ENCODE measurements at regions not wholly inside any gene's neighbourhood (a gene's known extent, or its start where the extent isn't known, plus 50 kb on each side); places are given as distances from the start of the nearest gene placed in this dataset.

- Histone ChIP-seq H3K27ac (no peak overlapping the region), H3K27me3 (no peaks in the 10 kb centered on the region), H3K9me3 (no peaks in the 10 kb centered on the region), H3K4me3 (no peak overlapping the region), H3K36me3 (no peaks in the 10 kb centered on the region), H3K4me1 (no peaks in the 10 kb centered on the region)
- intact Hi-C loops (cut with DNase I), result no loop called here
- DNase-seq (ENCODE audit: low spot score in 2 of 2), result no peak
- TF ChIP-seq CTCF (IDR thresholded peaks at IDR 0.05), result no peak
Measured at GRCh38 chr5:90191352-90192045, 218.1 kb downstream of the CETN3 start.

DNA sequence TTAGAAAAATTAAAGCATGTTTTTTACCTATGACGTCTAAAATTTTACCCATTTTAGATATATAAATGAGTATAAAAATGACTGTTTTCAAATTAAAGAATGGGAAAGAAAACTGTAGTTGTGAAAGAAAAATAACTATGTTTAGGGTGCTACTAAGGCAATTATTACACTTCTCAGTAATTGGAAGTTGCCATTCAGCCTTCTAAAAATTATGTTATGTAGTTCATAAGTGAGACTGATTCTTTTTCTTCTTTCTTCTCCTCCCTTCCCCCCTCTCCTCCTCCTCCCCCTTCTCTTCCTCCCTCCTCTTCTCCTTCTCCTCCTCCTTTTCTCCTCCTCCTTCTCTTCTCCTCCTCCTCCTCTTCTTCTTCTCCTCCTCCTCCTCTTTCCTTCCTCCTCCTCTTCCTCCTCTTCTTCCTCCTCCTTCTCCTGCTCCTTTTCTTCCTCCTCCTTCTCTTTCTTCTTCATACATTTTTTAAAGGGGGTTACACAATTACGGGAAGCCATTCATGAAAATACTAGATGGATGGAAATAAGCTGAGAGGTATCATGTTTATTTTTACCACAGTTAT is 223.6 kb downstream of the CETN3 start:
- Histone ChIP-seq H3K4me1 (no peaks in the 10 kb centered on the region), H3K36me3 (no peaks in the 10 kb centered on the region), H3K27me3 (no peaks in the 10 kb centered on the region), H3K9me3 (no peaks in the 10 kb centered on the region), H3K27ac (no peak overlapping the region), H3K4me3 (no peak overlapping the region)
- no peak for DNase-seq (ENCODE audit: low spot score in 2 of 2)
- intact Hi-C loops (cut with DNase I), result loop anchor here (5.0 kb wide), 1 partner anchor 1459 kb away; no protein-coding TSS in a partner anchor
- no peak for TF ChIP-seq CTCF (IDR thresholded peaks at IDR 0.05)

DNA sequence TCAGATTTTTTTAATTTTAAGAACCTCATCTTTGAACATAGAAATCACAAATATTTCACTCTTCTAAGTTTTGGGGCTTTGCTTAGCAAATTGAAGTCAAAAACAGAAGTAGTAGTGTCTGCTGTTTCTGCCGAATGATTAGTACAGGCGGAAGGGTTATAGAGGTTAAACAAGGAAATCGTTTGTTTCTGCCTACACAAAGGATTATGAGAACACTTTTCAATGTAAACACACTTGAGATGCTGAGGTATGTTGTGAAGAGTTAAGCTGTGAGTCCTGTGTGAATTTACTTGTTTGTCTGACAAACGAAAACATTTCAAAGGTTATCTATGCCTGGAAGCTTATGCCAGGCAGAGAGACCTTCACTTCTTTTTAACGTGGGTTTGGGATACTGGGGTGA is 224.8 kb downstream of the CETN3 start:
- TF ChIP-seq CTCF (IDR thresholded peaks at IDR 0.05), result no peak
- no peaks in the 10 kb centered on the region for H3K27me3 ChIP-seq
- DNase-seq (ENCODE audit: low spot score in 2 of 2), result no peak
- no peaks in the 10 kb centered on the region for H3K9me3 ChIP-seq
- intact Hi-C loops (cut with DNase I), result loop anchor here (5.0 kb wide), 1 partner anchor 1457 kb away; no protein-coding TSS in a partner anchor
- peaks cover 0 to 3% of the 10 kb centered on the region in 2 donors for H3K4me1 ChIP-seq
- H3K27ac ChIP-seq, result no peak overlapping the region
- no peaks in the 10 kb centered on the region for H3K36me3 ChIP-seq
- H3K4me3 ChIP-seq, result no peak overlapping the region

DNA sequence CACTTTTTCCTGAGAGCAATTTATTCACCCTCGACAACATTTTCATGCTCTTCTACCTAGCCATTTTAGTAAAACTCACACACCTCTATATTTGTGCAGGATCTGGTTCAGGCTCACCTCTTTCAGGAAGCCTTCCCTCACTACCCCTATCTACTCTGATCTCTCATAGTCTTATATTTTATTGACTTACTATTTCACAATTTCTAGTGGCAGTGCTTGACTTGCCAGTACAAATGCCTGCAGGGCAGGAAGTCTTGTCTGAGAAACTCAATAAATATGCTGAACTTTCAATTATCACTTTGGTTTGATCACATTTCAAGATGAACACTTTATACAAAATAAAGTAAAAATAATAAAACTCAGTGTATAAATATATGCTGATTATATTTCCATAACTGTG is 226.8 kb downstream of the CETN3 start:
- Histone ChIP-seq H3K4me1 (peaks cover 0 to 3% of the 10 kb centered on the region in 2 donors), H3K9me3 (peaks cover 0 to 1% of the 10 kb centered on the region in 2 donors), H3K36me3 (no peaks in the 10 kb centered on the region), H3K4me3 (no peak overlapping the region), H3K27me3 (no peaks in the 10 kb centered on the region), H3K27ac (no peak overlapping the region)
- intact Hi-C loops (cut with DNase I), result no loop called here
- DNase-seq (ENCODE audit: low spot score in 2 of 2), result no peak
- TF ChIP-seq CTCF (IDR thresholded peaks at IDR 0.05), result no peak

GRCh38 chr5:90174236-90174635 is 235.3 kb downstream of the CETN3 start:
- Histone ChIP-seq H3K4me1 (peaks cover 0 to 24% of the 10 kb centered on the region in 2 donors), H3K27ac (peak overlapping the region; percentile 42 to 58), H3K27me3 (no peaks in the 10 kb centered on the region), H3K36me3 (no peaks in the 10 kb centered on the region), H3K9me3 (peaks cover 0 to 4% of the 10 kb centered on the region in 2 donors), H3K4me3 (no peak overlapping the region)
- DNase-seq (ENCODE audit: low spot score in 2 of 2), result no peak
- intact Hi-C loops (cut with DNase I), result no loop called here
- no peak for TF ChIP-seq CTCF (IDR thresholded peaks at IDR 0.05)
